ENCODE measurements at regions not wholly inside any gene's neighbourhood (a gene's known extent, or its start where the extent isn't known, plus 50 kb on each side); places are given as distances from the start of the nearest gene placed in this dataset.

DNA sequence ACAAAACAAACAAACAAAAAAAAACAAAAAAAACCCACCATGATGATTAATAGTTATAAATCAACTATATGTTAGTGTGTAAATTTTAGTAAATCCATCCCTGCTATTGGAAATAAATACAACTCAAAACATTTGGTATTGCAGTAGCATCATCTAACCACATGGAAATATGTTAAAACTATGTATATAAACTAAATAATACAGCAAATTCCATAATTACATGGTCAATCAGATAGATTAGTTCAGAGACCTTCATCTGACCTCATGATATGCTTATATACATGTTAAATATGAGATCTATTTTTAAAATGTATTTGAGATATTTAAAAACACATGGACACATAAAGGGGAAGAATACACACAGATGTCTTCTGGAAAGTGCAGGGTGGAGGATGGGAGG, 384.2 kb downstream of the TMX3 start:
- Histone ChIP-seq H3K4me1 (no peaks in the 10 kb centered on the region), H3K27ac (no peak overlapping the region), H3K4me3 (no peak overlapping the region), H3K9me3 (no peaks in the 10 kb centered on the region), H3K27me3 (no peaks in the 10 kb centered on the region), H3K36me3 (no peaks in the 10 kb centered on the region)
- intact Hi-C loops (cut with DNase I; ENCODE audit: low total_unique reads) = no loop called here
- TF ChIP-seq CTCF (IDR thresholded peaks at IDR 0.05) = no peak
- no peak for DNase-seq

GRCh38 chr18:68323921-68324320, 391.0 kb downstream of the TMX3 start:
- DNase-seq = no peak
- Histone ChIP-seq H3K9me3 (no peaks in the 10 kb centered on the region), H3K27me3 (no peaks in the 10 kb centered on the region)

GRCh38 chr18:68316636-68317035, 398.3 kb downstream of the TMX3 start:
- intact Hi-C loops (cut with DNase I; ENCODE audit: low total_unique reads) = no loop called here
- no peak for TF ChIP-seq CTCF (IDR thresholded peaks at IDR 0.05)
- Histone ChIP-seq H3K9me3 (no peaks in the 10 kb centered on the region), H3K4me3 (no peak overlapping the region), H3K36me3 (no peaks in the 10 kb centered on the region), H3K27me3 (no peaks in the 10 kb centered on the region), H3K27ac (no peak overlapping the region), H3K4me1 (no peaks in the 10 kb centered on the region)
- no peak for DNase-seq

More at GRCh38 chr18:68323921-68324320, 391.0 kb downstream of the TMX3 start:
- intact Hi-C loops (cut with DNase I; ENCODE audit: low total_unique reads) = no loop called here
- H3K27ac ChIP-seq = no peak overlapping the region
- H3K36me3 ChIP-seq = no peaks in the 10 kb centered on the region
- H3K4me1 ChIP-seq = no peaks in the 10 kb centered on the region
- H3K4me3 ChIP-seq = no peak overlapping the region
- no peak for TF ChIP-seq CTCF (IDR thresholded peaks at IDR 0.05)

GRCh38 chr18:68314403-68314802, 400.5 kb downstream of the TMX3 start:
- TF ChIP-seq CTCF (IDR thresholded peaks at IDR 0.05) = no peak
- Histone ChIP-seq H3K27me3 (no peaks in the 10 kb centered on the region), H3K36me3 (no peaks in the 10 kb centered on the region), H3K4me1 (no peaks in the 10 kb centered on the region), H3K9me3 (no peaks in the 10 kb centered on the region), H3K27ac (no peak overlapping the region), H3K4me3 (no peak overlapping the region)
- DNase-seq = no peak
- intact Hi-C loops (cut with DNase I; ENCODE audit: low total_unique reads) = no loop called here

GRCh38 chr18:68301441-68301840, 413.5 kb downstream of the TMX3 start:
- intact Hi-C loops (cut with DNase I; ENCODE audit: low total_unique reads) = no loop called here
- Histone ChIP-seq H3K27me3 (no peaks in the 10 kb centered on the region), H3K27ac (no peak overlapping the region), H3K9me3 (no peaks in the 10 kb centered on the region), H3K36me3 (no peaks in the 10 kb centered on the region), H3K4me3 (no peak overlapping the region), H3K4me1 (no peaks in the 10 kb centered on the region)
- TF ChIP-seq CTCF (IDR thresholded peaks at IDR 0.05) = no peak
- DNase-seq = no peak

DNA sequence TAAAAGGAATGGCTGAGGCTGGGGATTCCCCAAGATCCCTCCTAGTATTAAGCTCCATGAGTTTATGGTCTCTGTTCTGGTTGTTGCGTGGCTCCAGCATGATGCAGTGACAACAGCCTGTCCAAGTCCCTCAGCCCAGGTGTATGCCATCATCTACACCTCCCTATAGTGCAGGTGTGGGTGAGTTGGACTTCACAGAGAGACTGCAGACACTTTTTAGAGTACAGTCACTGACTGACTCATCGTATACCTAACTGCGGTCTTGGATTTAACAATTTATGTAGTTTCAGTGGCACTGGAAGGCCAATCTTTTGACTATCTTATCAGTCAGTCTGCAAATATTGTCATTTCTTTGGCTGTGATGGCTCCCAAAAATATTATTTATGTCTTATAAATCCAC, 415.0 kb downstream of the TMX3 start:
- intact Hi-C loops (cut with DNase I; ENCODE audit: low total_unique reads) = no loop called here

More for the DNA sequence above, 415.0 kb downstream of the TMX3 start:
- no peak for DNase-seq
- Histone ChIP-seq H3K36me3 (no peaks in the 10 kb centered on the region), H3K9me3 (no peaks in the 10 kb centered on the region), H3K27ac (no peak overlapping the region), H3K27me3 (no peaks in the 10 kb centered on the region), H3K4me3 (no peak overlapping the region), H3K4me1 (no peaks in the 10 kb centered on the region)
- no peak for TF ChIP-seq CTCF (IDR thresholded peaks at IDR 0.05)
